Panc1 (cell line): ENCODE measurements at regions not wholly inside any gene's neighbourhood (a gene's known extent, or its start where the extent isn't known, plus 50 kb on each side); places are given as distances from the start of the nearest gene placed in this dataset.

Experiments used
- ATAC-seq: fragments of 200-7000 bp; cut with Tn5 transposase; 2 replicates; pipeline ENCODE4 v1.9.1; 2020; ENCODE audit warnings: mild to moderate bottlenecking, moderate library complexity
- BruUV-seq: library from RNA; stranded (reverse); fragments of 400-500 nt; replicated peaks from 2 replicates; lab custom pipeline; 2021; lab: Mats Ljungman, UMichigan
- CTCF ChIA-PET: fragments of 300-600 bp; sonication (Branson Sonifier 250); formaldehyde crosslinking; loops from one replicate; lab custom pipeline; 2022; ENCODE audit warnings: antibody characterized with exemption; lab: Charles Lee
- POLR2A ChIA-PET: fragments of 300-600 bp; sonication (Branson Sonifier 250); formaldehyde crosslinking; loops from one replicate; lab custom pipeline; 2022; ENCODE audit warnings: antibody characterized with exemption; lab: Charles Lee
- DNase-seq: peaks from one replicate; pipeline ENCODE4 v3.0.0-alpha.2; 2010; ENCODE audit warnings: low read depth, low spot score
- H3K27ac ChIP-seq: 2 replicates; pipeline ENCODE4 v1.5.1; 2011; ENCODE audit warnings: mild to moderate bottlenecking, low read length, inconsistent platforms
- H3K27me3 ChIP-seq: fragments of 200-500 bp; sonication (Bioruptor generic); 2 replicates; pipeline ENCODE4 v1.6.0; 2014; ENCODE audit warnings: low read length, inconsistent platforms; ENCODE audit not compliant: control insufficient read depth, insufficient read depth
- H3K36me3 ChIP-seq: fragments of 200-500 bp; sonication (Bioruptor generic); 2 replicates; pipeline ENCODE4 v1.5.1; 2014; ENCODE audit warnings: inconsistent platforms, mild to moderate bottlenecking, low read length, moderate library complexity; ENCODE audit not compliant: control insufficient read depth, insufficient read depth
- H3K4me1 ChIP-seq: 2 replicates; pipeline ENCODE4 v1.5.1; 2011; ENCODE audit warnings: inconsistent platforms, mild to moderate bottlenecking, low read length, moderate library complexity; ENCODE audit not compliant: control insufficient read depth, insufficient read depth
- H3K4me3 ChIP-seq, 2 experiments: 2 replicates each; pipeline ENCODE4 v1.5.1; 2011 to 2012; ENCODE audit warnings: low read depth in 2 of 2, low read length in 2 of 2, mild to moderate bottlenecking in 2 of 2, inconsistent platforms in 1 of 2, moderate library complexity in 1 of 2
- H3K9me3 ChIP-seq: fragments of 200-500 bp; sonication (Bioruptor generic); 2 replicates; pipeline ENCODE4 v1.5.1; 2014; ENCODE audit warnings: low read depth, mild to moderate bottlenecking, inconsistent platforms, low read length, moderate library complexity; ENCODE audit not compliant: control insufficient read depth, insufficient read depth
- POLR2AphosphoS5 ChIP-seq: IDR thresholded peaks from 2 replicates; pipeline ENCODE4 v1.6.1; 2012; ENCODE audit warnings: mild to moderate bottlenecking, low read depth, low read length, moderate library complexity
- REST ChIP-seq, 2 experiments: IDR thresholded peaks; 2 replicates each; pipeline ENCODE4 v1.6.1; 2011 to 2012; ENCODE audit warnings: low read depth in 2 of 2, control low read depth in 1 of 2, low read length in 1 of 2, mild to moderate bottlenecking in 1 of 2, moderate library complexity in 1 of 2; ENCODE audit not compliant: insufficient read depth in 1 of 2
- SIN3A ChIP-seq: IDR thresholded peaks from 2 replicates; pipeline ENCODE4 v1.6.1; 2012; ENCODE audit warnings: low read depth, mild to moderate bottlenecking, low read length, moderate library complexity, borderline replicate concordance; ENCODE audit not compliant: insufficient read depth
- TCF7L2 ChIP-seq: IDR thresholded peaks from 2 replicates; pipeline ENCODE4 v1.6.1; 2011; ENCODE audit warnings: mild to moderate bottlenecking, low read depth, low read length, inconsistent platforms
- in situ Hi-C: cut with HindIII; loops from 2 replicates; pipeline ENCODE4 v1.10.0; 2016; ENCODE audit warnings: low sequenced_read_pairs, low pct_unique_long_range_greater_than_20kb
- intact Hi-C: fragments of 100-400 bp; cut with micrococcal nuclease; formaldehyde crosslinking; loops from one replicate; pipeline ENCODE4 v1.10.0; 2022; ENCODE audit not compliant: unreplicated experiment
- TF ChIP-seq, protein P1 (sequence below): fragments of 450-650 bp; IDR thresholded peaks from 2 replicates; pipeline ENCODE4 v1.5.1; 2017; ENCODE audit warnings: mild to moderate bottlenecking

DNA sequence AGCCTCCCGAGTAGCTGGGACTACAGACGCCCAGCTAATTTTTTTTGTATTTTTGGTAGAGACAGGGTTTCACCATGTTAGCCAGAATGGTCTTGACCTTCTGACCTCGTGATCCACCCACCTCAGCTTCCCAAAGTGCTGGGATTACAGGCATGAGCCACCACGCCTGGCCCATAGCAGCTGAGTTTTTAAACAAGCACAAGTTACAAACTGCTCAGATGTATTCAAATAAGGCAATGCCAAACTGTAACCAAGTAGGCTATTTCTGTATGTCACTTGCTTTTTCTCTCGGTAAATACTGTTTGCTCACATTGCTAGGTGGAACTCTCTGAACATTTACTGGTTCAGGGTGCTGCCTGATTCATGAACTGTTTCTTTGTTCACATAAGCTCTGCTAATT is 799.3 kb upstream of the NUDT12 start:
- ChIA-PET CTCF (no interaction called here), POLR2A (no interaction called here)
- no peak overlapping the region for H3K27ac ChIP-seq
- no TSS peak for BruUV-seq
- no peak overlapping the region for H3K4me3 ChIP-seq
- H3K36me3 ChIP-seq: no peaks in the 10 kb centered on the region
- TF ChIP-seq REST (IDR thresholded peaks at IDR 0.05; ENCODE audit: insufficient read depth in 1 of 2, low read depth in 2 of 2, low read length in 1 of 2): no peak
- TF ChIP-seq SIN3A: no peak
- TF ChIP-seq TCF7L2: no peak
- in situ Hi-C loops (no loop called here), intact Hi-C loops (no loop called here)
- ATAC-seq: no peak
- DNase-seq: no peak
- no peaks in the 10 kb centered on the region for H3K9me3 ChIP-seq
- no peaks in the 10 kb centered on the region for H3K27me3 ChIP-seq
- no peaks in the 10 kb centered on the region for H3K4me1 ChIP-seq

GRCh38 chr5:104355350-104355749 is 792.8 kb upstream of the NUDT12 start:
- Histone ChIP-seq H3K27me3 (no peaks in the 10 kb centered on the region), H3K36me3 (no peaks in the 10 kb centered on the region), H3K9me3 (no peaks in the 10 kb centered on the region; the same call in 1 of the 2 replicates), H3K4me1 (no peaks in the 10 kb centered on the region), H3K27ac (no peak overlapping the region), H3K4me3 (no peak overlapping the region)
- ATAC-seq (no peak), DNase-seq (no peak)
- in situ Hi-C loops: no loop called here
- intact Hi-C loops: no loop called here
- POLR2A ChIA-PET: no interaction called here
- CTCF ChIA-PET: no interaction called here
- no peak for TF ChIP-seq POLR2AphosphoS5
- no peak for TF ChIP-seq SIN3A
- TF ChIP-seq, protein P1, sequence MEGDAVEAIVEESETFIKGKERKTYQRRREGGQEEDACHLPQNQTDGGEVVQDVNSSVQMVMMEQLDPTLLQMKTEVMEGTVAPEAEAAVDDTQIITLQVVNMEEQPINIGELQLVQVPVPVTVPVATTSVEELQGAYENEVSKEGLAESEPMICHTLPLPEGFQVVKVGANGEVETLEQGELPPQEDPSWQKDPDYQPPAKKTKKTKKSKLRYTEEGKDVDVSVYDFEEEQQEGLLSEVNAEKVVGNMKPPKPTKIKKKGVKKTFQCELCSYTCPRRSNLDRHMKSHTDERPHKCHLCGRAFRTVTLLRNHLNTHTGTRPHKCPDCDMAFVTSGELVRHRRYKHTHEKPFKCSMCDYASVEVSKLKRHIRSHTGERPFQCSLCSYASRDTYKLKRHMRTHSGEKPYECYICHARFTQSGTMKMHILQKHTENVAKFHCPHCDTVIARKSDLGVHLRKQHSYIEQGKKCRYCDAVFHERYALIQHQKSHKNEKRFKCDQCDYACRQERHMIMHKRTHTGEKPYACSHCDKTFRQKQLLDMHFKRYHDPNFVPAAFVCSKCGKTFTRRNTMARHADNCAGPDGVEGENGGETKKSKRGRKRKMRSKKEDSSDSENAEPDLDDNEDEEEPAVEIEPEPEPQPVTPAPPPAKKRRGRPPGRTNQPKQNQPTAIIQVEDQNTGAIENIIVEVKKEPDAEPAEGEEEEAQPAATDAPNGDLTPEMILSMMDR: no peak
- TF ChIP-seq REST (IDR thresholded peaks at IDR 0.05; ENCODE audit: insufficient read depth in 1 of 2, low read depth in 2 of 2, low read length in 1 of 2): no peak
- TF ChIP-seq TCF7L2: no peak
- no TSS peak for BruUV-seq
